ENCODE measurements at regions not wholly inside any gene's neighbourhood (a gene's known extent, or its start where the extent isn't known, plus 50 kb on each side); places are given as distances from the start of the nearest gene placed in this dataset.
"Not testable (repeated sequence)": the region's sequence is repeated elsewhere in the genome, so short reads cannot be mapped to it uniquely, and the experiment has no call there.

DNA sequence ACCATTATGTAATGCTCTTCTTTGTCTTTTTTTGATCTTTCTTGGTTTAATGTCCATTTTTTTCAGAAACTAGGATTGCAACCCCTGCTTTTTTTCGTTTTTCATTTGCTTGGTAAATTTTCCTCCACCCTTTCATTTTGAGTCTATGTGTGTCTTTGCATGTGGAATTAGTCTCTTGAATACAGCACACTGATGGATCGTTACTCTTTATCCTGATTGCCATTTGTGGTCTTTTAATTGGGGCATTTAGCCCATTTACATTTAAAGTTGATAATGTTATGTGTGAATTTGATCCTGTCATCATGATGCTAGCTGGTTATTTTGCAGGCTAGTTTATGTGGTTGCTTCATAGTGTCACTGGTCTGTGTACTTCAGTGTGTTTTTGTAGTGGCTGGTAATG lies 75.6 kb upstream of the ETV3 start:
- no peak overlapping the region for H3K4me3 ChIP-seq (replicated peaks in 1 of 3; ENCODE audit: low read depth in 2 of 3, low read length in 3 of 3)
- no peak overlapping the region for H3K27ac Mint-ChIP-seq
- H3K9ac ChIP-seq (ENCODE audit: insufficient read depth, low read length, poor library complexity, severe bottlenecking): no peak overlapping the region
- no peaks in the 10 kb centered on the region for H3K79me2 ChIP-seq (ENCODE audit: insufficient read depth, low read length)
- H3K36me3 Mint-ChIP-seq: peaks cover 0 to 3% of the 10 kb centered on the region in 2 donors
- H3K4me3 Mint-ChIP-seq: no peak overlapping the region
- H3K9me3 Mint-ChIP-seq: peaks cover 16 to 34% (median 24%) of the 10 kb centered on the region in 7 donors
- TF ChIP-seq, protein P1, sequence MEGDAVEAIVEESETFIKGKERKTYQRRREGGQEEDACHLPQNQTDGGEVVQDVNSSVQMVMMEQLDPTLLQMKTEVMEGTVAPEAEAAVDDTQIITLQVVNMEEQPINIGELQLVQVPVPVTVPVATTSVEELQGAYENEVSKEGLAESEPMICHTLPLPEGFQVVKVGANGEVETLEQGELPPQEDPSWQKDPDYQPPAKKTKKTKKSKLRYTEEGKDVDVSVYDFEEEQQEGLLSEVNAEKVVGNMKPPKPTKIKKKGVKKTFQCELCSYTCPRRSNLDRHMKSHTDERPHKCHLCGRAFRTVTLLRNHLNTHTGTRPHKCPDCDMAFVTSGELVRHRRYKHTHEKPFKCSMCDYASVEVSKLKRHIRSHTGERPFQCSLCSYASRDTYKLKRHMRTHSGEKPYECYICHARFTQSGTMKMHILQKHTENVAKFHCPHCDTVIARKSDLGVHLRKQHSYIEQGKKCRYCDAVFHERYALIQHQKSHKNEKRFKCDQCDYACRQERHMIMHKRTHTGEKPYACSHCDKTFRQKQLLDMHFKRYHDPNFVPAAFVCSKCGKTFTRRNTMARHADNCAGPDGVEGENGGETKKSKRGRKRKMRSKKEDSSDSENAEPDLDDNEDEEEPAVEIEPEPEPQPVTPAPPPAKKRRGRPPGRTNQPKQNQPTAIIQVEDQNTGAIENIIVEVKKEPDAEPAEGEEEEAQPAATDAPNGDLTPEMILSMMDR (IDR thresholded peaks at IDR 0.05): no peak
- H3K36me3 ChIP-seq (replicated peaks in 1 of 2; ENCODE audit: control insufficient read depth in 1 of 2, insufficient read depth in 2 of 2, low read length in 2 of 2): no peaks in the 10 kb centered on the region
- no peak overlapping the region for H2AFZ ChIP-seq (ENCODE audit: insufficient read depth, low read depth, low read length, poor library complexity, severe bottlenecking)
- intact Hi-C loops (cut with micrococcal nuclease): no loop called here
- H3K4me2 ChIP-seq (replicated peaks; ENCODE audit: extremely low read depth, low read length, poor library complexity, severe bottlenecking): no peak overlapping the region
- no peak overlapping the region for H3K27ac ChIP-seq (ENCODE audit: low read depth in 1 of 2, low read length in 2 of 2)
- H3K27me3 Mint-ChIP-seq (ENCODE audit: low read depth in 3 of 3): peaks cover 14 to 33% (median 17%) of the 10 kb centered on the region in 3 donors
- peaks cover 4 to 7% of the 10 kb centered on the region in 2 donors for H3K9me3 ChIP-seq (replicated peaks in 1 of 2; ENCODE audit: control insufficient read depth in 1 of 2, insufficient read depth in 1 of 2, low read length in 2 of 2)
- peaks cover 0 to 17% of the 10 kb centered on the region in 2 donors for H3K27me3 ChIP-seq (ENCODE audit: control insufficient read depth in 2 of 2, insufficient read depth in 2 of 2, low read length in 2 of 2)
- no peak for DNase-seq
- H3K4me1 ChIP-seq (ENCODE audit: control insufficient read depth in 1 of 2, insufficient read depth in 2 of 2, low read length in 2 of 2): no peaks in the 10 kb centered on the region
- H4K20me1 ChIP-seq (ENCODE audit: insufficient read depth, low read length): no peaks in the 10 kb centered on the region
- 80% methylated on average over 1 of the region's 2 CpGs for WGBS (ENCODE audit: insufficient coverage)
- H3K4me1 Mint-ChIP-seq: no peaks in the 10 kb centered on the region

DNA sequence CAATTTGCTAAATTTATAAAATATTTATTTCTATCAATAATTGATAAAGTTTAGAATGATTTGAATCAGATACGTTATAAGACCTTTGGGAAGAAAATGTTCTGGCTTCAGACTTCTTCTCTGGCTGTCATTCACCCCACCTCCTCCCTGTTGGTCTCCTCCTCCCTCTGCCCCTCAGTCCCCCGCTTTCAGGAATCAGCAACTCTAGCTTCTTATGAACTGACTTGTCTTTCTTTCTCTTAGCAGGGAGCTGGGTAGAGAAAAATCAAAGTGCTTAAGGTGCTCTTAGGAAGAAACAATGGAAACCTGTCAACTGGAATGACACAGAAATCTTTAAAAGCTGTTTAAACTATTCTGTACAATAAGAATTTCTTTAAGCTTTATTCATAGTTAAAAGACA lies 71.3 kb upstream of the ETV3 start:
- Histone ChIP-seq H3K9ac (ENCODE audit: insufficient read depth, low read length, poor library complexity, severe bottlenecking) (no peak overlapping the region), H3K4me1 (ENCODE audit: control insufficient read depth in 1 of 2, insufficient read depth in 2 of 2, low read length in 2 of 2) (no peaks in the 10 kb centered on the region), H3K9me3 (replicated peaks in 1 of 2; ENCODE audit: control insufficient read depth in 1 of 2, insufficient read depth in 1 of 2, low read length in 2 of 2) (peaks cover 0 to 4% of the 10 kb centered on the region in 2 donors), H3K4me3 (replicated peaks in 1 of 3; ENCODE audit: low read depth in 2 of 3, low read length in 3 of 3) (no peak overlapping the region), H3K27me3 (ENCODE audit: control insufficient read depth in 2 of 2, insufficient read depth in 2 of 2, low read length in 2 of 2) (peaks cover 0 to 13% of the 10 kb centered on the region in 2 donors), H3K36me3 (replicated peaks in 1 of 2; ENCODE audit: control insufficient read depth in 1 of 2, insufficient read depth in 2 of 2, low read length in 2 of 2) (no peaks in the 10 kb centered on the region), H3K79me2 (ENCODE audit: insufficient read depth, low read length) (no peaks in the 10 kb centered on the region), H3K4me2 (replicated peaks; ENCODE audit: extremely low read depth, low read length, poor library complexity, severe bottlenecking) (no peak overlapping the region), H2AFZ (ENCODE audit: insufficient read depth, low read depth, low read length, poor library complexity, severe bottlenecking) (no peak overlapping the region), H3K27ac (ENCODE audit: low read depth in 1 of 2, low read length in 2 of 2) (no peak overlapping the region), H4K20me1 (ENCODE audit: insufficient read depth, low read length) (no peaks in the 10 kb centered on the region)
- intact Hi-C loops (cut with micrococcal nuclease): no loop called here
- Mint-ChIP-seq H3K27ac (no peak overlapping the region), H3K27me3 (ENCODE audit: low read depth in 3 of 3) (peaks cover 14 to 38% (median 16%) of the 10 kb centered on the region in 3 donors), H3K4me3 (no peak overlapping the region), H3K9me3 (peaks cover 13 to 26% (median 19%) of the 10 kb centered on the region in 7 donors), H3K4me1 (no peaks in the 10 kb centered on the region), H3K36me3 (peaks cover 0 to 3% of the 10 kb centered on the region in 2 donors)
- no CpG with 5 or more reads among the region's 2 CpGs for WGBS (ENCODE audit: insufficient coverage)
- TF ChIP-seq, protein P1 (IDR thresholded peaks at IDR 0.05): no peak
- no peak for DNase-seq

DNA sequence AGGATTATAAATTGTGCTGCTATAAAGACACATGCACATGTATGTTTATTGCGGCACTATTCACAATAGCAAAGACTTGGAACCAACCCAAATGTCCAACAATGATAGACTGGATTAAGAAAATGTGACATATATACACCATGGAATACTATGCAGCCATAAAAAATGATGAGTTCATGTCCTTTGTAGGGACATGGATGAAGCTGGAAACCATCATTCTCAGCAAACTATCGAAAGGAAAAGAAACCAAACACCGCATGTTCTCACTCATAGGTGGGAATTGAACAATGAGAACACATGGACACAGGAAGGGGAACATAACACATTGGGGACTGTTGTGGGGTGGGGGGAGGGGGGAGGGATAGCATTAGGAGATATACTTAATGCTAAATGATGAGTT lies 67.8 kb upstream of the ETV3 start:
- H3K4me3 Mint-ChIP-seq; H3K79me2 ChIP-seq (ENCODE audit: insufficient read depth, low read length); H3K9me3 Mint-ChIP-seq; H3K27ac ChIP-seq (ENCODE audit: low read depth in 1 of 2, low read length in 2 of 2); intact Hi-C loops (cut with micrococcal nuclease); H3K4me3 ChIP-seq (replicated peaks in 1 of 3; ENCODE audit: low read depth in 2 of 3, low read length in 3 of 3); H3K9ac ChIP-seq (ENCODE audit: insufficient read depth, low read length, poor library complexity, severe bottlenecking); DNase-seq; H3K36me3 ChIP-seq (replicated peaks in 1 of 2; ENCODE audit: control insufficient read depth in 1 of 2, insufficient read depth in 2 of 2, low read length in 2 of 2); H4K20me1 ChIP-seq (ENCODE audit: insufficient read depth, low read length); H3K4me1 ChIP-seq (ENCODE audit: control insufficient read depth in 1 of 2, insufficient read depth in 2 of 2, low read length in 2 of 2); H3K36me3 Mint-ChIP-seq; H2AFZ ChIP-seq (ENCODE audit: insufficient read depth, low read depth, low read length, poor library complexity, severe bottlenecking); H3K4me1 Mint-ChIP-seq; H3K27ac Mint-ChIP-seq; H3K4me2 ChIP-seq (replicated peaks; ENCODE audit: extremely low read depth, low read length, poor library complexity, severe bottlenecking); H3K9me3 ChIP-seq (replicated peaks in 1 of 2; ENCODE audit: control insufficient read depth in 1 of 2, insufficient read depth in 1 of 2, low read length in 2 of 2): not testable (repeated sequence)
- H3K27me3 Mint-ChIP-seq (ENCODE audit: low read depth in 3 of 3): peaks cover 15 to 25% (median 22%) of the 10 kb centered on the region in 3 donors
- no CpG with 5 or more reads among the region's 3 CpGs for WGBS (ENCODE audit: insufficient coverage)
- H3K27me3 ChIP-seq (ENCODE audit: control insufficient read depth in 2 of 2, insufficient read depth in 2 of 2, low read length in 2 of 2): peaks cover 0 to 13% of the 10 kb centered on the region in 2 donors

Measured in CD14-positive monocyte (primary cell).